Heart right ventricle (tissue), 16 donors: ENCODE measurements at regions not wholly inside any gene's neighbourhood (a gene's known extent, or its start where the extent isn't known, plus 50 kb on each side); places are given as distances from the start of the nearest gene placed in this dataset.

Source experiments
- ATAC-seq, 8 donors: fragments of 200-7000 bp; cut with Tn5 transposase; one replicate each; pipeline ENCODE4 v1.9.1; 2020; ENCODE audit warnings: mild to moderate bottlenecking in 8 of 8, moderate library complexity in 8 of 8, moderate number of reproducible peaks in 1 of 8
- DNase-seq, 2 donors: peaks; one replicate each; pipeline ENCODE4 v3.0.0-alpha.2; 2020
- H3K27ac ChIP-seq, 10 donors: fragments of 200-600 bp; sonication (generic) in 2 of 10; one replicate each; pipeline versions ENCODE4 v1.5.0 to v1.8.0; 2020 to 2022; ENCODE audit warnings: mild to moderate bottlenecking in 3 of 10
- H3K27me3 ChIP-seq, 7 donors: fragments of 200-600 bp; one replicate each; pipeline ENCODE4 v1.8.0; 2021 to 2022; ENCODE audit warnings: mild to moderate bottlenecking in 2 of 7
- H3K36me3 ChIP-seq, 9 donors: fragments of 200-600 bp; sonication (generic) in 1 of 9; one replicate each; pipeline versions ENCODE4 v1.5.0 to v1.8.0; 2020 to 2022; ENCODE audit warnings: mild to moderate bottlenecking in 2 of 9
- H3K4me1 ChIP-seq, 9 donors: fragments of 200-600 bp; sonication (generic) in 1 of 9; one replicate each; pipeline versions ENCODE4 v1.5.0 to v1.8.0; 2020 to 2022; ENCODE audit warnings: mild to moderate bottlenecking in 4 of 9
- H3K4me3 ChIP-seq, 10 donors: fragments of 200-600 bp; sonication (generic) in 2 of 10; one replicate each; pipeline versions ENCODE4 v1.5.0 to v1.8.0; 2020 to 2022; ENCODE audit warnings: mild to moderate bottlenecking in 7 of 10, moderate library complexity in 2 of 10
- H3K9me3 ChIP-seq, 11 donors: fragments of 200-600 bp in 10 of 11; sonication (generic) in 2 of 11; one replicate each; pipeline versions ENCODE4 v1.5.0 to v1.8.0; 2013 to 2022; ENCODE audit warnings: mild to moderate bottlenecking in 2 of 11, control low read depth in 1 of 11, moderate library complexity in 1 of 11
- CTCF ChIP-seq, 9 donors: fragments of 200-600 bp; sonication (generic) in 2 of 9; IDR thresholded peaks; one replicate each; pipeline versions ENCODE4 v1.5.0 to v1.8.0; 2021 to 2022; ENCODE audit warnings: antibody characterized with exemption in 9 of 9, mild to moderate bottlenecking in 5 of 9, moderate library complexity in 1 of 9
- WGBS, 2 donors: extraction: QIAGEN DNeasy Blood & Tissue Kit; methylation state at CpG; one replicate each; pipeline ENCODE4 v1.1.7; 2013; ENCODE audit warnings: inconsistent platforms in 1 of 2; 5-methylcytosine and 5-hydroxymethylcytosine counted together
- intact Hi-C, 10 donors: fragments of 100-400 bp; cut with DNase I; formaldehyde crosslinking; loops; one replicate each; pipeline versions ENCODE4 v1.11.1 to v1.14.2; 2022
- donor health status: Arrhythmogenic right ventricular cardiomyopathy.
- donor health status: ischemic (EF 13 %, LVEDD 7.1; RV severe dilation, severe dysfunction).
- donor health status: healthy with polysubstance abuse.
- donor health status: DM: no; HTN: yes; CAD: no.
- donor health status: DM: no; HTN: no; CAD: no.
- donor health status: ischemic (EF 25% LVEDD 6.9; RV normal size, moderate dysfunction).
- donor health status: ischemic (EF 25% LVEDD 5.7; RV mildly dilated, moderate dysfunction).
- donor health status: healthy.
- donor health status: DM: yes; HTN: yes; CAD: no.
- donor health status: Ischemic cardiomyopathy.
- donor health status: ischemic (EF 35%, LVEDD 5.7; RV mildly dilated, moderate dysfunction).
- donor health status: nonischemic (EF 11% LVEDD 7.7; RV severe dilation, severe dysfunction).
- donor health status: DM: yes; HTN: yes; CAD: no.
- donor health status: PGD.
- donor health status: ischemic (EF 29% LVEDD 5.4; RV normal size, mild dysfunction).
- donor health status: nonischemic (EF 23%, LVEDD 6.1; RV moderate dilation, normal function).

GRCh38 chr6:95209074-95209473 is 368.3 kb upstream of the MANEA start:
- WGBS, 2 donors, result 53 to 59% methylated on average over 3 of the region's 3 CpGs

GRCh38 chr6:95216555-95216954 is 360.8 kb upstream of the MANEA start:
- Histone ChIP-seq H3K27ac (no peak overlapping the region), H3K4me3 (no peak overlapping the region), H3K9me3 (no peaks in the 10 kb centered on the region), H3K36me3 (no peaks in the 10 kb centered on the region), H3K4me1 (no peaks in the 10 kb centered on the region), H3K27me3 (no peaks in the 10 kb centered on the region)
- no peak for TF ChIP-seq CTCF (IDR thresholded peaks at IDR 0.05)
- WGBS, 2 donors, result 45 to 54% methylated on average over 1 of the region's 1 CpG
- intact Hi-C loops, result no loop called here
- DNase-seq, result no peak
- ATAC-seq, result no peak

More at GRCh38 chr6:95209074-95209473, 368.3 kb upstream of the MANEA start:
- intact Hi-C loops, result no loop called here
- Histone ChIP-seq H3K36me3 (no peaks in the 10 kb centered on the region), H3K27ac (no peak overlapping the region), H3K9me3 (no peaks in the 10 kb centered on the region), H3K4me1 (no peaks in the 10 kb centered on the region), H3K27me3 (no peaks in the 10 kb centered on the region), H3K4me3 (no peak overlapping the region)
- ATAC-seq (no peak), DNase-seq (no peak)
- no peak for TF ChIP-seq CTCF (IDR thresholded peaks at IDR 0.05)

- no peak for ATAC-seq
- H3K4me1 ChIP-seq, result no peaks in the 10 kb centered on the region
- intact Hi-C loops, result no loop called here
- H3K9me3 ChIP-seq, result no peaks in the 10 kb centered on the region
- no peak overlapping the region for H3K27ac ChIP-seq
- DNase-seq, result no peak
- 31 to 37% methylated on average over 5 of the region's 5 CpGs for WGBS, 2 donors
- no peaks in the 10 kb centered on the region for H3K36me3 ChIP-seq
- peaks cover 0 to 12% (median 0%) of the 10 kb centered on the region in 7 donors for H3K27me3 ChIP-seq
- TF ChIP-seq CTCF (IDR thresholded peaks at IDR 0.05), result no peak
- no peak overlapping the region for H3K4me3 ChIP-seq
Observed at GRCh38 chr6:95227351-95227750, 350.0 kb upstream of the MANEA start.

GRCh38 chr6:95228636-95229035 is 348.7 kb upstream of the MANEA start:
- Histone ChIP-seq H3K27me3 (peaks cover 0 to 12% (median 0%) of the 10 kb centered on the region in 7 donors), H3K27ac (no peak overlapping the region), H3K9me3 (no peaks in the 10 kb centered on the region), H3K36me3 (no peaks in the 10 kb centered on the region), H3K4me1 (no peaks in the 10 kb centered on the region), H3K4me3 (no peak overlapping the region)
- ATAC-seq (no peak), DNase-seq (no peak)
- intact Hi-C loops, result no loop called here
- TF ChIP-seq CTCF (IDR thresholded peaks at IDR 0.05), result no peak
- 31 to 39% methylated on average over 3 of the region's 3 CpGs for WGBS, 2 donors
